SU-DHL-6 (cell line): ENCODE measurements at regions not wholly inside any gene's neighbourhood (a gene's known extent, or its start where the extent isn't known, plus 50 kb on each side); places are given as distances from the start of the nearest gene placed in this dataset.

ENCODE experiments used
- CTCF ChIP-seq: fragments of 200-600 bp; sonication (generic); IDR thresholded peaks from one replicate; pipeline ENCODE4 v1.5.1; 2017; ENCODE audit warnings: antibody characterized with exemption, mild to moderate bottlenecking, low read length, moderate library complexity; ENCODE audit not compliant: insufficient read depth, poor library complexity, severe bottlenecking
- EZH2phosphoT487 ChIP-seq: fragments of 200-600 bp; sonication (generic), shearing (Covaris generic); conservative IDR thresholded peaks from 2 replicates; pipeline ENCODE4 v1.6.1; 2018; ENCODE audit warnings: mild to moderate bottlenecking, antibody characterized with exemption, low read length, moderate library complexity, mixed read lengths

DNA sequence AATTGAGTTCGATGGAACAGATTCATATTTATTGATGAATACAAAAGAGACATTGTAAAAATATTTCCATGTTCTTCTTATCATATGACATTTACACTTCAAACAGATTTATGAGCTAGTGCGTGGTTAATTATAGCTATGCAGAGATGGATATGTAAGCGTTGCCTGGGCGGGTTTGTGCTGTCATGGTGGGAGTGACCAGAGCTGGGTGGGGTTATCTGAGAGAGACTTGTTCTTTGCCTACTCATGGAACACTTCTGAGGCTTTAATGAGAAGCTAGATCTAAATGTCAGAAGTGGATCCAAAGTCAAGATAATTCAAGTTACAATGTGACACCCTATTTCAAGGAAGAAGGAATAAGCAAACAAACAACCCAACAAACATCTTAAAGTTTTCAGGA, 162.3 kb upstream of the ZEB2 start:
- TF ChIP-seq CTCF (no peak), EZH2phosphoT487 (no peak)
